ENCODE measurements at regions not wholly inside any gene's neighbourhood (a gene's known extent, or its start where the extent isn't known, plus 50 kb on each side); places are given as distances from the start of the nearest gene placed in this dataset.

DNA sequence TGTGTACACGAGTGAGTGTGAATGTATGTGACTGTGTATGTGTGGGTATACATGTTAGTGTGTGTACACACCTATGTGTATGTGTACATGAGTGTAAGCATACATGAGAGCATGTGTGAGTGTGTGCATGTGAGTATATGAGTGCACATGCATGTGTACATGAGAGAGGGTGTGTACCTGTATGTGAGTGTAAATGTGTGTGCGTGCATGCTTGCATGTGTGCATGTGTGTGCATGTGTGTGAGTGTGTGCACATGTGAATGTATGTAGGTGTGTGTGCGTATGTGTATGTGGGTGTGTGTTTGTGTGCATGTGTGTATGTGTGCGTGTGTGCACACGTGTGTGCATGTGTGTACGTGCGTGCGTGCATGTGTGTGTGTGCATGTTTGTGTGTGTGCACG lies 183.4 kb downstream of the BMP7 start:
- intact Hi-C loops (cut with micrococcal nuclease; ENCODE audit: unreplicated experiment) (no loop called here), in situ Hi-C loops (cut with MboI) (loop anchor here (10.0 kb wide), 1 partner anchor 422 kb away; no protein-coding TSS in a partner anchor)
- no peak for FAIRE-seq

GRCh38 chr20:57086066-57086465 lies 180.4 kb downstream of the BMP7 start:
- no peak overlapping the region for H3K4me2 ChIP-seq (ENCODE audit: control insufficient read depth, insufficient read depth)
- ATAC-seq (no peak), DNase-seq (ENCODE audit: low read depth, low spot score) (no peak), FAIRE-seq (no peak)
- no TSS peak for BruUV-seq (replicated peaks)
- no peak overlapping the region for H3K27ac ChIP-seq (ENCODE audit: control insufficient read depth, insufficient read depth)
- WGBS (ENCODE audit: insufficient coverage, insufficient replicate concordance, low lambda C conversion rate, missing lambda C conversion rate) = 39% methylated on average over 8 of the region's 8 CpGs
- intact Hi-C loops (cut with micrococcal nuclease; ENCODE audit: unreplicated experiment) (no loop called here), in situ Hi-C loops (cut with MboI) (loop anchor here (5.0 to 10.0 kb wide), 3 partner anchors 256 to 506 kb away; no protein-coding TSS in a partner anchor)
- H2AFZ ChIP-seq (ENCODE audit: control insufficient read depth, low read depth, low read length) = no peak overlapping the region
- no peak overlapping the region for H3K9ac ChIP-seq (ENCODE audit: control insufficient read depth, insufficient read depth, low read length)
- H3K79me2 ChIP-seq (ENCODE audit: control insufficient read depth, insufficient read depth, low read length) = no peaks in the 10 kb centered on the region
- POLR2A ChIA-PET = no interaction called here
- H3K4me3 ChIP-seq = no peak overlapping the region
- no peaks in the 10 kb centered on the region for H3K4me1 ChIP-seq (ENCODE audit: control insufficient read depth, insufficient read depth, low read length)
- H4K20me1 ChIP-seq (ENCODE audit: control insufficient read depth, insufficient read depth) = no peaks in the 10 kb centered on the region
- H3K27me3 ChIP-seq (replicated peaks in 1 of 2; ENCODE audit: control insufficient read depth in 2 of 2, insufficient read depth in 2 of 2, low read length in 1 of 2) = no peaks in the 10 kb centered on the region
- SMC1A ChIA-PET (ENCODE audit: uncharacterized antibody, unreplicated experiment) = no interaction called here
- H3K36me3 ChIP-seq (ENCODE audit: control insufficient read depth in 2 of 2, insufficient read depth in 2 of 2, low read length in 1 of 2) = no peaks in the 10 kb centered on the region
- RAD21 ChIA-PET (ENCODE audit: unreplicated experiment) = no interaction called here
- H3K9me3 ChIP-seq (replicated peaks; ENCODE audit: control insufficient read depth, insufficient read depth, low read length) = no peaks in the 10 kb centered on the region
- CTCF ChIA-PET = interaction anchor here (1.5 kb wide), 1 partner anchor 260 kb away, joined by 5 read pairs; no protein-coding TSS in a partner anchor
- TF ChIP-seq EGR1 (IDR thresholded peaks at IDR 0.05; ENCODE audit: borderline replicate concordance in 1 of 2, low read depth in 2 of 2, low read length in 2 of 2) (no peak), NRF1 (conservative IDR thresholded peaks at IDR 0.05; ENCODE audit: low read depth, low read length) (no peak), ZNF384 (IDR thresholded peaks at IDR 0.05; ENCODE audit: borderline replicate concordance, low read depth, low read length) (no peak), TBL1XR1 (IDR thresholded peaks at IDR 0.05; ENCODE audit: low read depth, low read length) (no peak), ETV6 (conservative IDR thresholded peaks at IDR 0.05 in 1 of 2, IDR thresholded peaks at IDR 0.05 in 1 of 2; ENCODE audit: borderline replicate concordance in 1 of 2, low read depth in 1 of 2) (no peak), GABPA (IDR thresholded peaks at IDR 0.05; ENCODE audit: low read depth) (no peak), ESRRA (IDR thresholded peaks at IDR 0.05; ENCODE audit: low read length) (no peak), EZH2 (IDR thresholded peaks at IDR 0.05; ENCODE audit: borderline replicate concordance, control insufficient read depth, low read depth, low read length) (no peak), TCF12 (IDR thresholded peaks at IDR 0.05; ENCODE audit: low read depth, low read length) (no peak), MEF2A (IDR thresholded peaks at IDR 0.05; ENCODE audit: insufficient read depth, low read depth, low read length) (no peak), KAT2A (conservative IDR thresholded peaks at IDR 0.05; ENCODE audit: control insufficient read depth, low read depth, low read length) (no peak), NR2C2 (IDR thresholded peaks at IDR 0.05; ENCODE audit: borderline replicate concordance, control insufficient read depth, insufficient read length, low read depth) (no peak)
- TF ChIP-seq, protein P1, sequence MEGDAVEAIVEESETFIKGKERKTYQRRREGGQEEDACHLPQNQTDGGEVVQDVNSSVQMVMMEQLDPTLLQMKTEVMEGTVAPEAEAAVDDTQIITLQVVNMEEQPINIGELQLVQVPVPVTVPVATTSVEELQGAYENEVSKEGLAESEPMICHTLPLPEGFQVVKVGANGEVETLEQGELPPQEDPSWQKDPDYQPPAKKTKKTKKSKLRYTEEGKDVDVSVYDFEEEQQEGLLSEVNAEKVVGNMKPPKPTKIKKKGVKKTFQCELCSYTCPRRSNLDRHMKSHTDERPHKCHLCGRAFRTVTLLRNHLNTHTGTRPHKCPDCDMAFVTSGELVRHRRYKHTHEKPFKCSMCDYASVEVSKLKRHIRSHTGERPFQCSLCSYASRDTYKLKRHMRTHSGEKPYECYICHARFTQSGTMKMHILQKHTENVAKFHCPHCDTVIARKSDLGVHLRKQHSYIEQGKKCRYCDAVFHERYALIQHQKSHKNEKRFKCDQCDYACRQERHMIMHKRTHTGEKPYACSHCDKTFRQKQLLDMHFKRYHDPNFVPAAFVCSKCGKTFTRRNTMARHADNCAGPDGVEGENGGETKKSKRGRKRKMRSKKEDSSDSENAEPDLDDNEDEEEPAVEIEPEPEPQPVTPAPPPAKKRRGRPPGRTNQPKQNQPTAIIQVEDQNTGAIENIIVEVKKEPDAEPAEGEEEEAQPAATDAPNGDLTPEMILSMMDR (IDR thresholded peaks at IDR 0.05 in 2 of 3, conservative IDR thresholded peaks at IDR 0.05 in 1 of 3; ENCODE audit: control insufficient read depth in 2 of 3, extremely low read depth in 1 of 3, insufficient read depth in 1 of 3, low read depth in 3 of 3, low read length in 3 of 3) = no peak

More for the DNA sequence above, 183.4 kb downstream of the BMP7 start:
- RAD21 ChIA-PET (ENCODE audit: unreplicated experiment) = no interaction called here
- POLR2A ChIA-PET = no interaction called here
- no peak for ATAC-seq
- no peak for DNase-seq (ENCODE audit: low read depth, low spot score)
- Histone ChIP-seq H4K20me1 (ENCODE audit: control insufficient read depth, insufficient read depth) (no peaks in the 10 kb centered on the region), H3K27ac (ENCODE audit: control insufficient read depth, insufficient read depth) (no peak overlapping the region), H3K27me3 (replicated peaks in 1 of 2; ENCODE audit: control insufficient read depth in 2 of 2, insufficient read depth in 2 of 2, low read length in 1 of 2) (no peaks in the 10 kb centered on the region), H3K36me3 (ENCODE audit: control insufficient read depth in 2 of 2, insufficient read depth in 2 of 2, low read length in 1 of 2) (no peaks in the 10 kb centered on the region), H3K4me3 (no peak overlapping the region), H3K9me3 (replicated peaks; ENCODE audit: control insufficient read depth, insufficient read depth, low read length) (no peaks in the 10 kb centered on the region), H2AFZ (ENCODE audit: control insufficient read depth, low read depth, low read length) (no peak overlapping the region), H3K9ac (ENCODE audit: control insufficient read depth, insufficient read depth, low read length) (no peak overlapping the region), H3K4me1 (ENCODE audit: control insufficient read depth, insufficient read depth, low read length) (no peaks in the 10 kb centered on the region), H3K79me2 (ENCODE audit: control insufficient read depth, insufficient read depth, low read length) (no peaks in the 10 kb centered on the region), H3K4me2 (ENCODE audit: control insufficient read depth, insufficient read depth) (no peak overlapping the region)
- CTCF ChIA-PET = no interaction called here
- BruUV-seq (replicated peaks) = no TSS peak
- no peak for TF ChIP-seq TBL1XR1 (IDR thresholded peaks at IDR 0.05; ENCODE audit: low read depth, low read length)
- TF ChIP-seq, protein P2, sequence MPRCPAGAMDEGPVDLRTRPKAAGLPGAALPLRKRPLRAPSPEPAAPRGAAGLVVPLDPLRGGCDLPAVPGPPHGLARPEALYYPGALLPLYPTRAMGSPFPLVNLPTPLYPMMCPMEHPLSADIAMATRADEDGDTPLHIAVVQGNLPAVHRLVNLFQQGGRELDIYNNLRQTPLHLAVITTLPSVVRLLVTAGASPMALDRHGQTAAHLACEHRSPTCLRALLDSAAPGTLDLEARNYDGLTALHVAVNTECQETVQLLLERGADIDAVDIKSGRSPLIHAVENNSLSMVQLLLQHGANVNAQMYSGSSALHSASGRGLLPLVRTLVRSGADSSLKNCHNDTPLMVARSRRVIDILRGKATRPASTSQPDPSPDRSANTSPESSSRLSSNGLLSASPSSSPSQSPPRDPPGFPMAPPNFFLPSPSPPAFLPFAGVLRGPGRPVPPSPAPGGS (IDR thresholded peaks at IDR 0.05; ENCODE audit: borderline replicate concordance, insufficient read depth, low read depth, low read length, poor library complexity, severe bottlenecking) = peak; percentile 47
- 59% methylated on average over 7 of the region's 9 CpGs for WGBS (ENCODE audit: insufficient coverage, insufficient replicate concordance, low lambda C conversion rate, missing lambda C conversion rate)
- SMC1A ChIA-PET (ENCODE audit: uncharacterized antibody, unreplicated experiment) = no interaction called here
